Skeletal muscle tissue (tissue), 3 donors: ENCODE measurements at regions not wholly inside any gene's neighbourhood (a gene's known extent, or its start where the extent isn't known, plus 50 kb on each side); places are given as distances from the start of the nearest gene placed in this dataset.
"Not testable (repeated sequence)": the region's sequence is repeated elsewhere in the genome, so short reads cannot be mapped to it uniquely, and the experiment has no call there.

ENCODE experiments used
- H3K27ac ChIP-seq: one replicate; pipeline ENCODE4 v1.7.0; 2013; ENCODE audit warnings: mild to moderate bottlenecking, low read depth, low read length, inconsistent platforms
- H3K27me3 ChIP-seq, 3 donors: one replicate each; pipeline ENCODE4 v1.7.0; 2013; ENCODE audit warnings: low read length in 3 of 3; ENCODE audit not compliant: control insufficient read depth in 3 of 3, insufficient read depth in 3 of 3
- H3K36me3 ChIP-seq, 3 donors: one replicate each; pipeline ENCODE4 v1.7.0; 2013; ENCODE audit warnings: low read length in 3 of 3; ENCODE audit not compliant: control insufficient read depth in 3 of 3, insufficient read depth in 3 of 3
- H3K4me1 ChIP-seq, 3 donors: one replicate each; pipeline ENCODE4 v1.7.0; 2013; ENCODE audit warnings: low read length in 3 of 3, mild to moderate bottlenecking in 3 of 3; ENCODE audit not compliant: control insufficient read depth in 3 of 3, insufficient read depth in 3 of 3
- H3K4me3 ChIP-seq, 3 donors: one replicate each; pipeline ENCODE4 v1.7.0; 2013; ENCODE audit warnings: low read length in 3 of 3
- H3K9ac ChIP-seq, 3 donors: one replicate each; pipeline ENCODE4 v1.7.0; 2013; ENCODE audit warnings: low read length in 3 of 3, mild to moderate bottlenecking in 3 of 3, moderate library complexity in 2 of 3, low read depth in 1 of 3
- H3K9me3 ChIP-seq, 3 donors: one replicate each; pipeline ENCODE4 v1.7.0; 2013; ENCODE audit warnings: low read length in 3 of 3; ENCODE audit not compliant: control insufficient read depth in 3 of 3
- donor health status: Osteomylitis.

DNA sequence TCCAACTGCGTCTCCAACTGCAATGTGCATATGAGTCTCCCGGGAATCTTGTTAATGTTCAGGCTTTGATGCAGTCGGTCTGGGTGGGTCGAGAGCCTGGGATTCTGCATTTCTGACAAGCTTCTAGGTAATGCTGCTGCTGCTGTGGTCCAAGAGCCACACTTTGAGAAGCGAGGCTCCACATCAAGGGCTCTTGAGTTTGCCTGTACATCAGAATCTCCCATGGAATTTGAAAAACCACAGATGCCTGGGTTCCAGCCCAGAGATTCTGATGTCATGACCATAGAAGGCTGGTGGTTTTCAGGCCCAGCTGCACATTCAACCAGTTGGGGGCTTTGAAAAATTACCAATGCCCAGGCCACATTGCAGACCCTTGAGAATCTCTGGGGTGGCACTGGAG, 93.9 kb upstream of the TARDBP start:
- H3K4me1 ChIP-seq, result no peaks in the 10 kb centered on the region
- no peaks in the 10 kb centered on the region for H3K9me3 ChIP-seq
- no peaks in the 10 kb centered on the region for H3K36me3 ChIP-seq
- H3K27me3 ChIP-seq, result peaks cover 5 to 23% (median 13%) of the 10 kb centered on the region in 3 donors
- H3K4me3 ChIP-seq, result no peak overlapping the region
- H3K27ac ChIP-seq, result no peak overlapping the region
- no peak overlapping the region for H3K9ac ChIP-seq

DNA sequence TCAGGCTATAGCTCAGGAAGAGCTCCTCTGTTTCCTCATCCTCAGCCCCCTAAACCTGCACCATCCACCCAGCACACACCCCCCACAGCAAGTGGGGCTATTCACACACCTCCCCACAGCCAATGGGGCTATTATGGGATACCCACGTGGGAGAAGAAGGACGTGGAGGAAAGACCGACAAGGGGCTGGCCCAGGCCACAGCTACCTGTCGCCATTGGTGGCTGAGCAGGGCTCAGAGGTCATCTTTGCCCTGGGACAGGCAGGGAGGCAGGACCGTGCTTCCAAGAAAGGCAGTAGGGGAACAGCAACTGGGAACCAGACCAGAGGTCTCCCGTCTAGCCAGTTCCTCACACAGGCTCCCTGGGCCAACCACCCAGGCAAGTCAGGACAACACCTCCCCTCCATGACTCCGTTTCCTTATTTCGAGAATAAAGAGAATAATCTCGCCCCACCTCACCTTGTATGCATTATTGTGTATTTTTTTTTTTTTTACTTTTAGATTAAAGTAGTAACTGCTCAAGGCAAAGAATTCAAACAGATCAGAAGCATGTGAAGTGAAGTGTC, 92.3 kb upstream of the TARDBP start:
- Histone ChIP-seq H3K36me3 (no peaks in the 10 kb centered on the region), H3K9me3 (no peaks in the 10 kb centered on the region), H3K27ac (no peak overlapping the region), H3K4me3 (no peak overlapping the region), H3K4me1 (no peaks in the 10 kb centered on the region), H3K27me3 (peaks cover 5 to 23% (median 13%) of the 10 kb centered on the region in 3 donors), H3K9ac (no peak overlapping the region)

DNA sequence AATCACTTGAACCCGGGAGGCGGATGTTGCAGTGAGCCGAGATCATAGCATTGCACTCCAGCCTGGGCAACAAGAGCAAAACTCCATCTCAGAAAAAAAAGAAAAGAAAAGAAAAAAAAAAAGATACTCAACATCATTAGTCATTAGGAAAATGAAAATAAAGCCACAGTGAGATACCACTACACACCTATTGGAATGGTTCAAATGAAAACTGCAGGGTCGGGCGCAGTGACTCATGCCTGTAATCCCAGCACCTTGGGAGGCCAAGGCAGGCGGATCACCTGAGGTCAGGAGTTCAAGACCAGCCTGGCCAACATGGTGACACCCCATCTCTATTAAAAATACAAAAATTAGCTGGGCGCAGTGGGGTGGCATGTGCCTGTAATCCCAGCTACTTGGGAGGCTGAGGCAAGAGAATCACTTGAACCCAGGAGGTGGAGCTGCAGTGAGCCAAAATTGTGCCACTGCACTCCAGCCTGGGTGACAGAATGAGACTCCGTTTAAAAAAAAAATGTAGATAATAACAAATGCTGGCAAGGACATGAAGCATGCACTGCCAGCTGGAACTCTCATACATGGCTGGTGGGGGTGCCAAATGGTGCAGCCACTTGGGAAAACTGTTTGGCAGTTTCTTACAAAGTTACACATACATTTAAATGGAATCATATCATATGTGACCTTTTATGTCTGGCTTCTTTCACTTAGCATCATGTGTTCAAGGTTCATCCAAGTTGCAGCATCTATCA, 90.0 kb upstream of the TARDBP start:
- not testable (repeated sequence) for H3K9ac ChIP-seq, H3K27ac ChIP-seq, H3K9me3 ChIP-seq, H3K36me3 ChIP-seq, H3K4me3 ChIP-seq, H3K4me1 ChIP-seq
- H3K27me3 ChIP-seq, result peaks cover 0 to 14% (median 9%) of the 10 kb centered on the region in 3 donors

DNA sequence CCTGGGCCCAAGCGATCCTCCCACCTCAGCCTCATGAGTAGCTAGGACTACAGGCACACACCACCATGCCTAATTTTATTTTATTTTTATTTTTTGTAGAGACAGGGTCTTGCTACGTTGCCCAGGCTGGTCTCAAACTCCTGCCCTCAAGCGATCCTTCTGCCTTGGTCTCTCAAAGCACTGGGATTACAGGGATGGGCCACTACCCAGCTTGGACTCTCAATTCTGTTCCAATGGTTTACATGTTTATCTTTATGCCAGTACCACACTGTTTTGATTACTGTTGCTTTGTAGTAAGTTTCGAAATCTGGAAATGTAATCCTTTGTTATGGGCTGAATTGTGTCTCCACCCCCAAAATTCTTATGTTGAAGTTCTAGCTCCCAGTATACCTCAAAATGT, 88.4 kb upstream of the TARDBP start:
- H3K9me3 ChIP-seq, result peaks cover 3 to 5% (median 5%) of the 10 kb centered on the region in 3 donors
- H3K9ac ChIP-seq, result no peak overlapping the region
- no peaks in the 10 kb centered on the region for H3K4me1 ChIP-seq
- H3K36me3 ChIP-seq, result no peaks in the 10 kb centered on the region
- no peak overlapping the region for H3K4me3 ChIP-seq
- no peak overlapping the region for H3K27ac ChIP-seq
- H3K27me3 ChIP-seq, result peaks cover 0 to 11% (median 3%) of the 10 kb centered on the region in 3 donors

DNA sequence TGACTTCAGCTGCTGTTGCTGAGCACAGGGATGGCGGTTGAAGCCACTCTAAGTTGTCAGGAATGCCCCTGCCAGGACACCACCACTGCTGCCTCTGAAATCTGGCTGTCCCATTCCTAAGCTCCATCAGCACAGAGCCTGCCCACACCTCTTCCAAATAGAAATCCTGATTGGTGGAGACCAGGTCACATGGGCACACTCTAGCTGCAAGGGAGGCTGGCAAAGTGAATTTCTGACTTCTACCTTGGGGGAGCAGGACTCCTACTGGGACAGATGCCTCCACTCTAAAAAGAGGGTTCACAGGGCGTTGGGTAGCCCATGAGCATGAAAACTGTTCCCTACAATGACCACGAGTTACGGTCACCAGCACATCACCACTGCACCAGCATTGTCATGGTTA, 83.8 kb upstream of the TARDBP start:
- Histone ChIP-seq H3K36me3 (no peaks in the 10 kb centered on the region), H3K27ac (no peak overlapping the region), H3K9me3 (peaks cover 3 to 5% (median 5%) of the 10 kb centered on the region in 3 donors), H3K4me3 (no peak overlapping the region), H3K9ac (no peak overlapping the region), H3K4me1 (no peaks in the 10 kb centered on the region), H3K27me3 (no peaks in the 10 kb centered on the region)

DNA sequence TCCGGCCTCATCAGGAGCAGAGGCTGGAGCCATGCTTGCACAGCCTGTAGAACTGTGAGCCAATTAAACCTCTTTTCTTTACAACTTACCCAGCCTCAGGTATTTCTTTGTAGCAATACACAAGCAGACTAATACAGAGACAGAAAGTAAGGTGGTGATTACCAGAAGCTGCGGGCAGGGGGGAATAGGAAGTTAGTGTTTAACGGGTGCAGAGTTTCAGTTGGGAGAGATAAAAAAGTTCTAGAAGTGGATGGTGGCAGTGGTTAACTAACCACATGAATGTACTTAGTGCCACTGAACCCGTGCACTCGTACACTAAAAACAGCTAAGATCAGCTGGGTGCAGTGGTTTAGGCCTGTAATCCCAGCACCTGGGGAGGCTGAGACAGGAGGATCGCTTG, 80.4 kb upstream of the TARDBP start:
- peaks cover 3 to 5% (median 5%) of the 10 kb centered on the region in 3 donors for H3K9me3 ChIP-seq
- H3K27ac ChIP-seq, result no peak overlapping the region
- no peak overlapping the region for H3K9ac ChIP-seq
- H3K4me1 ChIP-seq, result no peaks in the 10 kb centered on the region
- no peak overlapping the region for H3K4me3 ChIP-seq
- H3K36me3 ChIP-seq, result no peaks in the 10 kb centered on the region
- peaks cover 0 to 2% (median 0%) of the 10 kb centered on the region in 3 donors for H3K27me3 ChIP-seq

DNA sequence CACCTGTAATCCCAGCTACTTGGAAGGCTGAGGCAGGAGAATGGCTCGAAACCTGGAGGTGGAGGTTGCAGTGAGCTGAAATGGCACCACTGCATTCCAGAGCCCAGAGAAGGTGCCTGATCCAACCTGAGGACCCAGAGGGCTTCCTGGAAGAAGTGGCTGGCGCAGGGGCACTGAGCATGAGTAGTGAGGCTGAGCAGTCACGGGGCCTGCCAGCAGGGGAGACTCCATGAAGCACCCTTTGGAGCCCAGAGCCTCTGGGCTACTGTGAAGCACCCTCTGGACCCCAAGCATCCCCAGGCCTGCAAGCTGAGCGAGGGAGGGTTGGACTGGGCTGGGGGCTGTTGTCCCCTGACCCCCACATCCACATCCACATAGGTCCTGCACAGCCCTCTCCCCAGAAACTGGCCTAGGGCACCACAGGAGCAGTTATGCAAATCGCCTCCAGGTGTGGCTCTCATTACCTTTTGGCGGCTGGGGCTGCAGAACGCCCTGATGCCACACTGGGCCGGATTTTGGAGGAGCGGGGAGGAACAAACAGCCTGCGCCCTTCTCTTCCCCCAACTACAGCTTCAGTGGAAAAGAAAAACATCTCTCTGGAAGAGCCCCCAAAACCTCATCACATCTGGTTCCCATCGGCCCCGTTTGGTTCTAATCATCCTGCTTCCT, 78.2 kb upstream of the TARDBP start:
- Histone ChIP-seq H3K9ac (no peak overlapping the region), H3K27ac (no peak overlapping the region), H3K9me3 (no peaks in the 10 kb centered on the region), H3K36me3 (no peaks in the 10 kb centered on the region), H3K27me3 (peaks cover 0 to 2% (median 0%) of the 10 kb centered on the region in 3 donors), H3K4me3 (no peak overlapping the region), H3K4me1 (no peaks in the 10 kb centered on the region)

DNA sequence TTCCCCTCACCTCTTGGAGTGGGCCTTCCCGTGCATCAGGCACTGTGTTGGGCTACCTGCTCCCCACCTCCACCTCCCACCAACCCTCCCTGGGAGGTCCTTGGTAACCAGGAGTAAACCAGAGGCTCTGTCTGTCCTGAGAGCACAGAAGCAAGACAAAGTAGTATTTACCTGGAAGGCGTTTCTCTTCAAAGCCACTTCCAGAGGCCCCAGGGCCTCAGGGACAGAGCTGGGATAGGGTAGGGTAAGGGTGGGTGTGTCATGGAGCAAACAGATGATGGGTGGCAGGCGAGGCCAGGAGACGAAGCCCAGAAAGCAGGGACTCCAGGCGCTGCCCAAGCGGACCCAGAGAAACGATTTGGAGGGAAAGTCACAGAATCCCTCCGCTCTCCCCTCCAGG, 77.2 kb upstream of the TARDBP start:
- no peak overlapping the region for H3K27ac ChIP-seq
- H3K36me3 ChIP-seq, result no peaks in the 10 kb centered on the region
- H3K9me3 ChIP-seq, result no peaks in the 10 kb centered on the region
- H3K27me3 ChIP-seq, result peaks cover 0 to 2% (median 0%) of the 10 kb centered on the region in 3 donors
- H3K4me3 ChIP-seq, result no peak overlapping the region
- H3K9ac ChIP-seq, result no peak overlapping the region
- no peaks in the 10 kb centered on the region for H3K4me1 ChIP-seq

DNA sequence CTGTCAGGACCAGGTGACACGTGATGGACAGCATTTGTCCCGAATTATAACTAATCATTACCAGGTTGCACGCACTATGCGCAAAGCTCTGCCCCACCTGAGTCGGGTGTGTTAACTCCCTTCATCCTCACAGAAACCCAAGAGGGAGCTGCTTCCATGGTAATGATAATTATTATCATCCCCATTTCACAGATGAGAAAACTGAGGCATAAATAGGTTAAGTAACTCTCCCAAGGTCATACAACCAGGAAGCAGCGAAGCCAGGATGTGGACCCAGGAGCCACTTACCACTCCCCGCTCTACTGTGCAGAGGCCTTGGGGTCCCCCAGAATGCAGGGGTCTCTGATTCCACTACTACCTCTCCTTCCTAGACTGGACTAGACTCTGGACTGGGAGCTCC, 76.7 kb upstream of the TARDBP start:
- H3K36me3 ChIP-seq, result no peaks in the 10 kb centered on the region
- no peaks in the 10 kb centered on the region for H3K4me1 ChIP-seq
- no peak overlapping the region for H3K4me3 ChIP-seq
- peaks cover 0 to 6% (median 0%) of the 10 kb centered on the region in 3 donors for H3K27me3 ChIP-seq
- H3K9ac ChIP-seq, result no peak overlapping the region
- no peak overlapping the region for H3K27ac ChIP-seq
- no peaks in the 10 kb centered on the region for H3K9me3 ChIP-seq
